Natural killer cell (primary cell): ENCODE measurements at regions not wholly inside any gene's neighbourhood (a gene's known extent, or its start where the extent isn't known, plus 50 kb on each side); places are given as distances from the start of the nearest gene placed in this dataset.
"Not testable (repeated sequence)": the region's sequence is repeated elsewhere in the genome, so short reads cannot be mapped to it uniquely, and the experiment has no call there.

Source experiments
- ATAC-seq, 3 donors: fragments of 150-1000 bp in 2 of 3; fragments of 200-7000 bp in 1 of 3; cut with Tn5 transposase; 1 replicate in 1 of 3; 2 replicates in 2 of 3; pipeline ENCODE4 v1.10.0; 2021; ENCODE audit warnings: mild to moderate bottlenecking in 2 of 3, moderate library complexity in 2 of 3
- DNase-seq, 2 donors: peaks; one replicate each; pipeline versions ENCODE4 v3.0.0 to v3.0.0-alpha.2; 2013 to 2021; ENCODE audit warnings: mixed read lengths in 1 of 2
- H3K27ac ChIP-seq: one replicate; pipeline ENCODE4 v1.5.1; 2013; ENCODE audit warnings: mild to moderate bottlenecking, low read length
- H3K27me3 ChIP-seq: one replicate; pipeline ENCODE4 v1.6.1; 2013; ENCODE audit warnings: low read length; ENCODE audit not compliant: control insufficient read depth, insufficient read depth
- H3K36me3 ChIP-seq: one replicate; pipeline ENCODE4 v1.6.1; 2013; ENCODE audit warnings: low read length; ENCODE audit not compliant: control insufficient read depth, insufficient read depth
- H3K4me1 ChIP-seq: one replicate; pipeline ENCODE4 v1.6.1; 2013; ENCODE audit warnings: low read length; ENCODE audit not compliant: control insufficient read depth, insufficient read depth
- H3K4me3 ChIP-seq: one replicate; pipeline ENCODE4 v1.5.1; 2013; ENCODE audit warnings: low read length
- H3K9me3 ChIP-seq: one replicate; pipeline ENCODE4 v1.6.1; 2013; ENCODE audit warnings: low read length; ENCODE audit not compliant: control insufficient read depth, insufficient read depth
- H3K27ac Mint-ChIP-seq, 2 donors: one replicate each; pipeline ENCODE4 v1.8.0; 2022; ENCODE audit warnings: mild to moderate bottlenecking in 2 of 2, mixed read lengths in 2 of 2, moderate library complexity in 1 of 2
- H3K27me3 Mint-ChIP-seq, 2 donors: one replicate each; pipeline ENCODE4 v1.8.0; 2022; ENCODE audit warnings: low read depth in 2 of 2, mixed read lengths in 2 of 2
- H3K36me3 Mint-ChIP-seq: one replicate; pipeline ENCODE4 v1.8.0; 2022; ENCODE audit warnings: mixed read lengths
- H3K4me1 Mint-ChIP-seq, 2 donors: one replicate each; pipeline ENCODE4 v1.8.0; 2022; ENCODE audit warnings: mixed read lengths in 2 of 2
- H3K4me3 Mint-ChIP-seq: one replicate; pipeline ENCODE4 v1.8.0; 2022; ENCODE audit warnings: mild to moderate bottlenecking, moderate library complexity, mixed read lengths
- H3K9me3 Mint-ChIP-seq, 2 donors: one replicate each; pipeline ENCODE4 v1.8.0; 2022; ENCODE audit warnings: mixed read lengths in 2 of 2
- CTCF ChIP-seq: fragments of 200-600 bp; IDR thresholded peaks from one replicate; pipeline ENCODE4 v1.8.0; 2022; ENCODE audit warnings: antibody characterized with exemption
- WGBS: methylation state at CpG from one replicate; pipeline ENCODE4 v1.1.7; 2013; ENCODE audit warnings: missing lambda C conversion rate; ENCODE audit not compliant: insufficient coverage; 5-methylcytosine and 5-hydroxymethylcytosine counted together
- intact Hi-C: fragments of 100-400 bp; cut with micrococcal nuclease; formaldehyde crosslinking; loops from one replicate; pipeline ENCODE4 v1.14.2; 2022

GRCh38 chr4:155582971-155583437 is 83.6 kb upstream of the GUCY1A1 start:
- no peaks in the 10 kb centered on the region for H3K36me3 ChIP-seq
- DNase-seq (peak in 1 of 2 donors; percentile 31), ATAC-seq (peak; percentile 78 to 93 (median 92))
- Mint-ChIP-seq H3K27me3 (no peaks in the 10 kb centered on the region), H3K27ac (peak overlapping the region; percentile 81 to 84), H3K4me3 (peak overlapping the region; percentile 14), H3K36me3 (no peaks in the 10 kb centered on the region), H3K9me3 (no peaks in the 10 kb centered on the region), H3K4me1 (peaks cover 11 to 12% of the 10 kb centered on the region in 2 donors)
- no peaks in the 10 kb centered on the region for H3K9me3 ChIP-seq
- peak overlapping the region; percentile 7 for H3K27ac ChIP-seq
- H3K4me3 ChIP-seq = no peak overlapping the region
- no peaks in the 10 kb centered on the region for H3K27me3 ChIP-seq
- intact Hi-C loops = loop anchor here (2.0 kb wide), 1 partner anchor 84 kb away; the partner anchor contains the start of gene GUCY1A1
- TF ChIP-seq CTCF = no peak
- whole genome bisulfite sequencing = 11% methylated on average over 4 of the region's 4 CpGs
- no peaks in the 10 kb centered on the region for H3K4me1 ChIP-seq

GRCh38 chr4:155582041-155582440 is 84.6 kb upstream of the GUCY1A1 start:
- H3K36me3 Mint-ChIP-seq = no peaks in the 10 kb centered on the region
- H3K27ac Mint-ChIP-seq = no peak overlapping the region
- Histone ChIP-seq H3K9me3 (no peaks in the 10 kb centered on the region), H3K36me3 (no peaks in the 10 kb centered on the region), H3K4me1 (no peaks in the 10 kb centered on the region), H3K27ac (no peak overlapping the region), H3K4me3 (no peak overlapping the region), H3K27me3 (no peaks in the 10 kb centered on the region)
- no CpG with 5 or more reads among the region's 1 CpG for WGBS
- H3K9me3 Mint-ChIP-seq = no peaks in the 10 kb centered on the region
- H3K4me3 Mint-ChIP-seq = no peak overlapping the region
- DNase-seq = no peak
- TF ChIP-seq CTCF = no peak
- H3K27me3 Mint-ChIP-seq = no peaks in the 10 kb centered on the region
- ATAC-seq = no peak
- intact Hi-C loops = loop anchor here (2.0 kb wide), 1 partner anchor 85 kb away; the partner anchor contains the start of gene GUCY1A1
- H3K4me1 Mint-ChIP-seq = peaks cover 11 to 12% of the 10 kb centered on the region in 2 donors

- no peak overlapping the region for H3K27ac ChIP-seq
- Mint-ChIP-seq H3K27me3 (no peaks in the 10 kb centered on the region), H3K27ac (no peak overlapping the region), H3K9me3 (peaks cover 0 to 2% of the 10 kb centered on the region in 2 donors), H3K4me1 (peaks cover 11 to 12% of the 10 kb centered on the region in 2 donors), H3K4me3 (no peak overlapping the region), H3K36me3 (no peaks in the 10 kb centered on the region)
- no peak for ATAC-seq
- H3K27me3 ChIP-seq = no peaks in the 10 kb centered on the region
- 63% methylated on average over 2 of the region's 2 CpGs for WGBS
- intact Hi-C loops = no loop called here
- no peak for TF ChIP-seq CTCF
- H3K4me3 ChIP-seq = no peak overlapping the region
- H3K9me3 ChIP-seq = no peaks in the 10 kb centered on the region
- no peak for DNase-seq
- no peaks in the 10 kb centered on the region for H3K4me1 ChIP-seq
- no peaks in the 10 kb centered on the region for H3K36me3 ChIP-seq
Observed at GRCh38 chr4:155578726-155579370, 87.8 kb upstream of the GUCY1A1 start.

DNA sequence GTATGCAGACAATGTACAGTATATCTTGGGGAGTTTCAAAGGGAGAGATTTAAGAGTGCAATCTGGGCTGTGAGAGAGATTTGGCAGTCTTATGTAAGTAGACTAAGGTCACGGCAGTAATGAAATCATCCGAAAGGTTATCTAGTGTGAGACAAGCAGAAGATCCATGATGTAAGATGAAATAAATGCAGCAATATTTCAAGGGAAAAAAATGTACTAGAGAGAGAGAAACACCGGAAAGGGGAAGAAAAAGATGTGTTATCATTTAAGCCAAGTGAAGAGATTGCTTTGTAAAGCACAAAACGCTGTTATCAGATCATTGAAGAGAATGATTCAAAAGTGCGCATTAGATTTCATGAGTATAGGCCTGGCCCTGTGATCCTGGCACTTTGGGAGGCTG is 88.4 kb upstream of the GUCY1A1 start:
- ATAC-seq (no peak), DNase-seq (no peak)
- intact Hi-C loops = no loop called here
- Histone ChIP-seq H3K4me1 (no peaks in the 10 kb centered on the region), H3K4me3 (no peak overlapping the region), H3K9me3 (no peaks in the 10 kb centered on the region), H3K27me3 (no peaks in the 10 kb centered on the region), H3K27ac (no peak overlapping the region), H3K36me3 (no peaks in the 10 kb centered on the region)
- no peak for TF ChIP-seq CTCF
- Mint-ChIP-seq H3K27ac (no peak overlapping the region), H3K9me3 (peaks cover 0 to 2% of the 10 kb centered on the region in 2 donors), H3K4me1 (peaks cover 6% of the 10 kb centered on the region in 2 donors), H3K4me3 (no peak overlapping the region), H3K36me3 (no peaks in the 10 kb centered on the region), H3K27me3 (no peaks in the 10 kb centered on the region)
- WGBS = 90% methylated on average over 5 of the region's 5 CpGs

DNA sequence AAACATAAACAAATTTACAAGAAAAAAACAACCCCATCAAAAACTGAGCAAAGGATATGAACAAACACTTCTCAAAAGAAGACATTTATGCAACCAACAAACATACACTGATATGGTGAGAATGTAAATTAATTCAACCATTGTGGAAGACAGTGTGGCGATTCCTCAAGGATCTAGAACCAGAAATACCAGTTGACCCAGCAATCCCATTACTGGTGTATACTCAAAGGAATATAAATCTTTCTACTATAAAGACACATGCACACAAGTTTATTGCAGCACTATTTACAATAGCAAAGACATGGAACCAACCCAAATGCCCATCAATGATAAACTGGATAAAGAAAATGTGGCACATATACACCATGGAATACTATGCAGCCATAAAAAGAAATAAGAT is 92.3 kb upstream of the GUCY1A1 start:
- H3K4me3 ChIP-seq, H3K4me1 ChIP-seq, H3K36me3 Mint-ChIP-seq, H3K27me3 ChIP-seq, H3K36me3 ChIP-seq, H3K27ac Mint-ChIP-seq, DNase-seq, H3K4me3 Mint-ChIP-seq, H3K9me3 Mint-ChIP-seq, H3K9me3 ChIP-seq, intact Hi-C loops, H3K4me1 Mint-ChIP-seq, ATAC-seq, H3K27ac ChIP-seq, H3K27me3 Mint-ChIP-seq: not testable (repeated sequence)
- WGBS = no CpG with 5 or more reads among the region's 1 CpG
